Tibial nerve (tissue), 4 donors: ENCODE measurements at regions not wholly inside any gene's neighbourhood (a gene's known extent, or its start where the extent isn't known, plus 50 kb on each side); places are given as distances from the start of the nearest gene placed in this dataset.

Experiments used
- DNase-seq, 2 donors: peaks; one replicate each; pipeline ENCODE4 v3.0.0-alpha.2; 2019; ENCODE audit warnings: low spot score in 2 of 2
- H3K27ac ChIP-seq, 4 donors: fragments of 200-600 bp; sonication (generic) in 3 of 4; one replicate each; pipeline ENCODE4 v1.5.1; 2017 to 2019; ENCODE audit warnings: mild to moderate bottlenecking in 1 of 4
- H3K27me3 ChIP-seq, 2 donors: fragments of 200-600 bp; sonication (generic) in 1 of 2; one replicate each; pipeline versions ENCODE4 v1.5.1 to v1.6.0; 2017 to 2019
- H3K36me3 ChIP-seq, 3 donors: fragments of 200-600 bp; sonication (generic); one replicate each; pipeline ENCODE4 v1.5.1; 2018 to 2019
- H3K4me1 ChIP-seq, 4 donors: fragments of 200-600 bp; sonication (generic) in 3 of 4; one replicate each; pipeline ENCODE4 v1.5.1; 2017 to 2019
- H3K4me3 ChIP-seq, 4 donors: fragments of 200-600 bp; sonication (generic) in 3 of 4; one replicate each; pipeline ENCODE4 v1.5.1; 2017 to 2019; ENCODE audit warnings: mild to moderate bottlenecking in 1 of 4, moderate library complexity in 1 of 4
- H3K9me3 ChIP-seq, 4 donors: fragments of 200-600 bp; sonication (generic) in 3 of 4; one replicate each; pipeline ENCODE4 v1.5.1; 2017 to 2019
- EP300 ChIP-seq, 2 donors: sonication (generic); formaldehyde crosslinking; IDR thresholded peaks; one replicate each; pipeline ENCODE4 v1.6.1; 2017; ENCODE audit warnings: antibody characterized with exemption in 2 of 2, mild to moderate bottlenecking in 1 of 2
- POLR2A ChIP-seq, 2 donors: fragments of 450-650 bp; IDR thresholded peaks; one replicate each; pipeline ENCODE4 v1.6.1; 2017; ENCODE audit warnings: antibody characterized with exemption in 2 of 2, mild to moderate bottlenecking in 2 of 2, moderate library complexity in 2 of 2
- WGBS, 2 donors: methylation state at CpG; one replicate each; pipeline ENCODE4 v1.1.5; 2018; 5-methylcytosine and 5-hydroxymethylcytosine counted together
- TF ChIP-seq, protein P1 (sequence below), 5 experiments: fragments of 200-600 bp in 3 of 5; fragments of 450-650 bp in 2 of 5; sonication (generic) in 3 of 5; IDR thresholded peaks; one replicate each; pipeline ENCODE4 v1.5.1; 2016 to 2019; ENCODE audit warnings: antibody characterized with exemption in 5 of 5, mild to moderate bottlenecking in 3 of 5, moderate library complexity in 2 of 5

DNA sequence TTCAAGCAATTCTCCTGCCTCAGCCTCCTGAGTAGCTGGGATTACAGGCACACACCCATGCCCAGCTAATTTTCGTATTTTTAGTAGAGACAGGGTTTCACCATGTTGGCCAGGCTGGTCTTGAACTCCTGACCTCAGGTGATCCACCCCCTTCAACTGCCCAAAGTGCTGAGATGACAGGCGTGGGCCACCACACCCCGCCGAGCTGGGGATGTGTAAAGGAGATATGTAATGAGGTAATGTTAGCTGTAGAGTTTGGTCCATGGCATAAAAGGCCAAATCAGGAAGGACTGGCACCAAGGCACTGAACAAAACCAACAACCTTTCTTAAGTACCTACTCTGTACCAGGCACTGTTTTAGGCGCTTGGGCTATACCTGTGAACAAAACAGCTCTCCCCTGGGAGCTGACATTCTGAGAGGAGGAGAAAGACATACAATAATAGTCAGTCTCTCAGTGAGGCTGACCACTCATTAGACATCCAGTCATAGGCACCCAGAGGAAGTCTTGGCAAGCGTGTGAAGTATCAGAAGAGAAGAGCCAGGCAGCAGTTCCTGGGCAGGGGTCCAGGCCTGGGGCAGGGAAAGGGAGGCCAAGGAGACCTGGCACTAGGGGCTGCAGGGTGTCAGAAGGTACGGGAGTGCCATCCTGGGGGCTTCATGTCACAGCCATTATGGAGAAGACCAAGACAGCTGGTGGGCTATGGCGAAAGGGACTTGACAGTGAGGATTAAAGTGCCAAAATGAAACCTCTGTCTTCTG, 164.8 kb upstream of the DTNBP1 start:
- TF ChIP-seq EP300 (IDR thresholded peaks at IDR 0.05) (no peak), POLR2A (IDR thresholded peaks at IDR 0.05) (no peak)
- TF ChIP-seq, protein P1, sequence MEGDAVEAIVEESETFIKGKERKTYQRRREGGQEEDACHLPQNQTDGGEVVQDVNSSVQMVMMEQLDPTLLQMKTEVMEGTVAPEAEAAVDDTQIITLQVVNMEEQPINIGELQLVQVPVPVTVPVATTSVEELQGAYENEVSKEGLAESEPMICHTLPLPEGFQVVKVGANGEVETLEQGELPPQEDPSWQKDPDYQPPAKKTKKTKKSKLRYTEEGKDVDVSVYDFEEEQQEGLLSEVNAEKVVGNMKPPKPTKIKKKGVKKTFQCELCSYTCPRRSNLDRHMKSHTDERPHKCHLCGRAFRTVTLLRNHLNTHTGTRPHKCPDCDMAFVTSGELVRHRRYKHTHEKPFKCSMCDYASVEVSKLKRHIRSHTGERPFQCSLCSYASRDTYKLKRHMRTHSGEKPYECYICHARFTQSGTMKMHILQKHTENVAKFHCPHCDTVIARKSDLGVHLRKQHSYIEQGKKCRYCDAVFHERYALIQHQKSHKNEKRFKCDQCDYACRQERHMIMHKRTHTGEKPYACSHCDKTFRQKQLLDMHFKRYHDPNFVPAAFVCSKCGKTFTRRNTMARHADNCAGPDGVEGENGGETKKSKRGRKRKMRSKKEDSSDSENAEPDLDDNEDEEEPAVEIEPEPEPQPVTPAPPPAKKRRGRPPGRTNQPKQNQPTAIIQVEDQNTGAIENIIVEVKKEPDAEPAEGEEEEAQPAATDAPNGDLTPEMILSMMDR (IDR thresholded peaks at IDR 0.05): no peak
- no peak for DNase-seq
- WGBS, 2 donors: 94 to 96% methylated on average over 8 of the region's 8 CpGs

DNA sequence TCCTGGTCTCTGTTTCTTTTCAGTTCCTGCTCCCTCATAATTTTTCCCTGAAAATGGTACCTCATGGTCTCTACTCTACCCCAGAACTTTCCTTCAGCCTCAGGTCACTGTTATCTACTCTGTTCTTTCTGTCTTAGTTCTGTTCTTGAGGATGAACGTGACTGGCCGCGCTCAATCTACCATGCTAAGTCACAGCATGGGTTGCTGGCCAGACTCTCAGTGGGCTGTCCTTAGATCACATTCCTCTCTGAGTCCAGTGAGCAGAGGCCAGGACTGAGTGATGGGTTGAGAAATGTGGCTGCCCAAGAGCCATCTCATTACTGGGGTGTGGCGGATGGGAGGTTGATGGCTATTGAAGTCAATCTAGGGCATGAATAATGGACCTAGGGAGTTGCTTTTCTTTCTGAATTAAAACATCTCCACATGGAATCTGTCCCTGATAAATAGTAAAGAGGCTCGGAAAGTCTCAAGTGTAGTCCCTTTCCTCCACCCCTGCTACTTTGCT, 164.0 kb upstream of the DTNBP1 start:
- no peaks in the 10 kb centered on the region for H3K9me3 ChIP-seq
- H3K27ac ChIP-seq: no peak overlapping the region
- 99% methylated on average over 5 of the region's 5 CpGs for WGBS, 2 donors
- no peaks in the 10 kb centered on the region for H3K27me3 ChIP-seq
- H3K4me1 ChIP-seq: no peaks in the 10 kb centered on the region
- no peak for DNase-seq
- no peak overlapping the region for H3K4me3 ChIP-seq
- no peaks in the 10 kb centered on the region for H3K36me3 ChIP-seq
- TF ChIP-seq, protein P1 (IDR thresholded peaks at IDR 0.05): no peak
- TF ChIP-seq EP300 (IDR thresholded peaks at IDR 0.05): no peak
- TF ChIP-seq POLR2A (IDR thresholded peaks at IDR 0.05): no peak

More for the DNA sequence above, 164.8 kb upstream of the DTNBP1 start:
- no peaks in the 10 kb centered on the region for H3K36me3 ChIP-seq
- H3K4me1 ChIP-seq: no peaks in the 10 kb centered on the region
- no peaks in the 10 kb centered on the region for H3K9me3 ChIP-seq
- no peaks in the 10 kb centered on the region for H3K27me3 ChIP-seq
- no peak overlapping the region for H3K27ac ChIP-seq
- H3K4me3 ChIP-seq: no peak overlapping the region

DNA sequence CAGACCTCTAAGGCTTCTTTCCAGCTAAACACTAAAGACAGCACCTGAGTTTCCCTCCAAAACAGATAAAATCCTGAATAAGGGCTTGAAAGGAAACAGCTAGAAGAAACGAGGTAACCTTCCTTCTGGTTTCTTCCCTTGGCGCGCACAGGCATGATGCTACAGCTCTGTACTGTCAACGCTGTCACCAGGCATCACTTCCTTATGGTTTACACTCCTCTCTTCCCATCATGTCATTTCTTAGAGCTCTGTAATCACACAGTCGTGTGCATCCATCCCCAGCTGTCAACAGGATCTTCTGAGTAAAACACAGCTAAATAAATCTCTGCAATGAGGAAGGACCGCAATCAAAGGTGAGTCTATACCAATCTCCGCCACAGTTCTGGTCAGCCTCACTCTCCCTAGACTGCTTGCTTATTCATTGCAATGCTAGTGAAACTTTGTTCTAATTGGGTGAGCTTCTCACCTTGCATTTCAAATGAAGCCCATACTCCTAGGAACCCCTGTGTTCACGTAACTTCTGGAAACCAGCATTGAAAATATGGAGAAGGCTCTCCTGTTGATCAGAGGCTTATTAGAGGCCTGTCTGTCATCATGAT, 162.6 kb upstream of the DTNBP1 start:
- no peaks in the 10 kb centered on the region for H3K27me3 ChIP-seq
- no peak overlapping the region for H3K27ac ChIP-seq
- 81 to 84% methylated on average over 8 of the region's 8 CpGs for WGBS, 2 donors
- H3K9me3 ChIP-seq: no peaks in the 10 kb centered on the region
- H3K4me1 ChIP-seq: no peaks in the 10 kb centered on the region
- TF ChIP-seq, protein P1 (IDR thresholded peaks at IDR 0.05): no peak
- no peak for TF ChIP-seq POLR2A (IDR thresholded peaks at IDR 0.05)
- TF ChIP-seq EP300 (IDR thresholded peaks at IDR 0.05): no peak
- no peak overlapping the region for H3K4me3 ChIP-seq
- H3K36me3 ChIP-seq: no peaks in the 10 kb centered on the region
- DNase-seq: no peak

DNA sequence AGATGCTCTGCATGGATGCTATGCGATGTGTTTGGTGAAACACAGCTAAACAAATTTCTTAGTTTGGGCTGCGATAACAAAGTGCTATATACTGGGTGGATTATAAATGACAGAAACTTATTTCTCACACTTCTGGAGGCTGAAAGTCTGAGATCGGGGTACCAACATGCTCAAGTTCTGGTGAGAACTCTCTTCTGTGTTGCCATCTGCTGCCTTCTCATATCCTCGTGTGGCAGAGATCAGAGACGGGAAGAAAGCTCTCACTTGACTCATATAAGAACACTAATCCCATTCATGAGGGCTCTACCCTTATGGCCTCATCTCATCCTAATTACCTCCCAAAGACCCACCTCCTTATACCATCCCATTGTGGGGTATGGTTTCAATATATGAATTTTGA, 162.0 kb upstream of the DTNBP1 start:
- H3K27ac ChIP-seq: no peak overlapping the region
- whole genome bisulfite sequencing, 2 donors: 66 to 73% methylated on average over 5 of the region's 5 CpGs
- no peak overlapping the region for H3K4me3 ChIP-seq
- no peaks in the 10 kb centered on the region for H3K36me3 ChIP-seq
- TF ChIP-seq, protein P1 (IDR thresholded peaks at IDR 0.05): no peak
- TF ChIP-seq POLR2A (IDR thresholded peaks at IDR 0.05) (no peak), EP300 (IDR thresholded peaks at IDR 0.05) (no peak)
- no peaks in the 10 kb centered on the region for H3K27me3 ChIP-seq
- H3K4me1 ChIP-seq: no peaks in the 10 kb centered on the region
- DNase-seq: no peak
- no peaks in the 10 kb centered on the region for H3K9me3 ChIP-seq

DNA sequence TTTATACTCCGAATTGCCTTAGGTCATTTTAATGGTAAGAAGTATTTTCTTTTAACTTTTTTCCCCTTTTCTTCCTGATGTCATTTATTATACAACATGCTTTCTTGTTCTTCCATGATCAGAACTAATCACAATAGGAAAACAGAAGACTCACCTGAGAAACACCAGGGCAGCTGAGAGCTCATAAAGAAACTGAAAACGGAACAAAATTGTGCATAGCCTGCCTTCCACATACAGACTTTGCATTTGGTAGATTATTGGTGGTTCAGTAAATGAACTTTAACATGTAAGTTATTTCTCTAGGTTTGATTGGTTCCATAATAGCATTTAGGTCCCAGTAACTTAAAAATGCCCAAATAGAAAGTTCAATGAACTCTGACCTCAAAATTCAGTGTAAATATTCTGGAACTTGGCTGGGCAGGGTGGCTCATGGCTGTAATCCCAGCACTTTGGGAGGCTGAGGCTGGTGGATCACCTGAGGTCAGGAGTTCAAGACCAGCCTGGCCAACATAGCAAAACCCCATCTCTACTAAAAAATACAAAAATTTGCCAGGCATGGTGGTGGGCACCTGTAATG, 161.1 kb upstream of the DTNBP1 start:
- 74% methylated on average over 2 of the region's 2 CpGs for WGBS, 2 donors
- TF ChIP-seq POLR2A (IDR thresholded peaks at IDR 0.05): no peak
- TF ChIP-seq, protein P1 (IDR thresholded peaks at IDR 0.05): no peak
- no peak for TF ChIP-seq EP300 (IDR thresholded peaks at IDR 0.05)
- DNase-seq: no peak

More for the DNA sequence above, 161.1 kb upstream of the DTNBP1 start:
- Histone ChIP-seq H3K9me3 (no peaks in the 10 kb centered on the region), H3K36me3 (no peaks in the 10 kb centered on the region), H3K4me3 (no peak overlapping the region), H3K27ac (no peak overlapping the region), H3K27me3 (no peaks in the 10 kb centered on the region), H3K4me1 (no peaks in the 10 kb centered on the region)
